GM12873 (cell line): ENCODE measurements at regions not wholly inside any gene's neighbourhood (a gene's known extent, or its start where the extent isn't known, plus 50 kb on each side); places are given as distances from the start of the nearest gene placed in this dataset.

Source experiments
- CTCF ChIP-seq: IDR thresholded peaks from 2 replicates; pipeline ENCODE4 v1.5.1; 2012; ENCODE audit warnings: low read depth, mild to moderate bottlenecking, moderate library complexity, low read length, control low read depth; ENCODE audit not compliant: insufficient read depth; ENCODE audit errors: missing control alignments

- TF ChIP-seq CTCF, result no peak
Measured at GRCh38 chrX:107348990-107349389, 100.5 kb upstream of the FRMPD3 start.

- TF ChIP-seq CTCF, result no peak
Measured at GRCh38 chrX:107355533-107355932, 93.9 kb upstream of the FRMPD3 start.

- no peak for TF ChIP-seq CTCF
Measured at GRCh38 chrX:107360788-107361360, 88.6 kb upstream of the FRMPD3 start.

GRCh38 chrX:107374132-107374531, 75.3 kb upstream of the FRMPD3 start:
- no peak for TF ChIP-seq CTCF

GRCh38 chrX:107374831-107375230, 74.6 kb upstream of the FRMPD3 start:
- no peak for TF ChIP-seq CTCF

GRCh38 chrX:107384397-107385105, 64.9 kb upstream of the FRMPD3 start:
- no peak for TF ChIP-seq CTCF

GRCh38 chrX:107389726-107390125, 59.7 kb upstream of the FRMPD3 start:
- no peak for TF ChIP-seq CTCF
